ENCODE measurements at regions not wholly inside any gene's neighbourhood (a gene's known extent, or its start where the extent isn't known, plus 50 kb on each side); places are given as distances from the start of the nearest gene placed in this dataset.

- no peak for DNase-seq (ENCODE audit: low read depth)
Observed at GRCh38 chr3:190790185-190790584, 72.3 kb downstream of the GMNC start.

DNA sequence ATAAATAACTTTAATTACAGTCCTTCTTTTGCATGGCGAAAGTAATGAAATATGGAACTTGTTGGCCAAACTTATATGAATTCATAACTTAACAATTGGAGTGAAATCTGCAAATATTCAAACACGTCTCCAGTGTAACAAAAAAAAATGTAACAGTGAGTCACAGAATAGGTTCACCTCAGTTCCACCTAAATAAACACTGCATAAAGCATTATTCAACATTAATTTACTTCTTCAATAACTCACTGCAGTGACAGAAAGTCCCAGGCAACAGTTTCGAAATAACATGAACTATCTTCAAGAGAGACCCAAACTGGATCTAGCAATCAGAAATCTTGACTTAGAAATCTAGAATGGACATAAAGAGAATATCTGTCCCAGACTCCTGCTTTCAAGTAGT is 75.6 kb downstream of the GMNC start:
- no peak for DNase-seq (ENCODE audit: low read depth)

GRCh38 chr3:190785047-190785446 is 77.4 kb downstream of the GMNC start:
- DNase-seq (ENCODE audit: low read depth): no peak

DNA sequence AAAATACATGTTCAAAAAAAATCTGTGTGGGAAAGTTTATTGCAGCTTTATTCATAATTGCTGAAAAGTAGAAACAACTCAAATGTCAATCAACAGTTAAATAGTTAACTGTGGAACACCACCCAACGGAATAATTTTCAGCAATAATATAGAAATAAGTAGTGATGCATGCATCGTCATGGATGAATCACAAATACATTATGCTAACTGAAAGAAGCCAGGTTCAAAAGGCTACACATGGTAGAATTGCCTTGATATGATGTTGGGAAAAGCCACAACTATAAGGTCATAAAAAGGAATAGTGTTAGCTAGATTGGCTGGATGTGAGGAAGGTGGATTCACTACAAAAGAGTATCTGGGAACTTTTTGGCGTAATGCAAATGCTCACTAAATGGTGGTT is 82.0 kb downstream of the GMNC start:
- DNase-seq (ENCODE audit: low read depth): no peak

- no peak for DNase-seq (ENCODE audit: low read depth)
Observed at GRCh38 chr3:190774633-190775032, 87.9 kb downstream of the GMNC start.

DNA sequence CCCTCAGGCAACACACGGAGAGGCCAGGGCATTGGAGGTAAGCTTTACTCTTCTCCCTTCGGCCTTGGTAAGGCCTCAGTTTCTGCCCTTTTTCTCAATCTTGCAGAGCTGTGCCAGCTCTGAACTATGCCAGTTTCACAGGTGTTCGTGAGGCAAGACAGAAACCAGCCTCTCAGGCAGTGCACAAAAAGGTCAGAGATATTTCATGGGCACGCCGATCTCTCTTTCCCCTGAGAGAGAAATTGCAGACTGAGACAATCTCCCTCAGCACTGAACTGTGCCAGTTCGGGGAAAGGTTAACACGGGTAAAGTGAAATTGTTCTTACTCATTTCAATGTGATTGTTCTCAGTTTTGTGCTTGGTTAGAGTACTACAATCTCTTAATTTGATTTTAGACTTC is 88.5 kb downstream of the GMNC start:
- DNase-seq (ENCODE audit: low read depth): no peak

DNA sequence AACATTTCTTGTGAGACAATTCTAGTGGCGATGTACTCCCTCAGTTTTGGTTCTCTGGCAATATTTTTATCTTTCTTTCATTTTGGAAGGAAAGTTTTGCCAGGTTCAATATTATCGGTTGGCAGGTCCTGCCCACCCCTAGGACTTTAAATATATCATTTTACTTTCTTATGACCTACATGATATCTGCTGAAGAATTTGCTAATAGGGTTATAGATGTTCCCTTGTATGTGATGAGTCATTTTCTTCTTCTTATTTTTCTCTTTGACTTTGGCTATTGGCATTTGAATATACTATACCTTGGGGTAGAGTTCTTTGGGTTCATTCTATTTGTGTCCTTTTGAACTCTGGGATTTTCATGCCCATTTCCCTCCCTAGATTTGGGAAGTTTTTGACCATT is 89.7 kb downstream of the GMNC start:
- DNase-seq (ENCODE audit: low read depth): no peak

DNA sequence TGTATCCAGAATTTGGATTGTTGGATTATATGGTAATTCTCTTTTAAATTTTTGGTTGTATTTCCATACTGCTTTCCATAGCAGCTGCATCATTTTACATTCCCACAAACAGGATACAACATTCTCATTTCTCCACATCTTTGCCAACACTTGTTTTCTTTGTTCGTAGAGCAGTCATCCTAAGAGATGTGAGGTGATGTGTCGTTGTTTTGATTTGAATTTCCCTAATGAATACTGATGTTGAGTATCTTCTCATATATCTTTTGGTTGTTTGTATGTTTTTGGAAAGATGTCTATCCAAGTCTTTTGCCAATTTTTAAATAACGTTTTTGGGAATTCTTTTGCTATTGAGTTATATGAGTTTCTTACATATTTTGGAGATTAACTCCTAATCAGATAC is 93.6 kb downstream of the GMNC start:
- no peak for DNase-seq (ENCODE audit: low read depth)

DNA sequence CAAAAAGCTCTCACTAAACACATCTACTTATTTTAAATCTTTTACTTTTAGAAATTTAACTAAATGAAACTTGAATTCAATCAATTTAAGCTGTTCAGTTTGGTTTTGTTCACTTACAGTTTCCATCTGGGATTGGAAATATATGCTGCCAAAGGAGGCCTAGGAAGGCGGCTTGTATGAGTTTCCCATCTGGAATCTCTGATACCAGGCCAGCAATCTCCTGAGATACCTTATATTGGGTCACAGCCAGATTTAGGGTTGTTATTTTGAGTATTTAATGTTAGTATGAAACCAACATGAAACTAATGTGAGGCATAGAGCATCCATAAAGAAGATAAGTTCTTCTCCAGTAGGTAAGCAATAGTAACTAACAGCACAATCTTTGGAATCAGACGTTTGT is 94.6 kb downstream of the GMNC start:
- no peak for DNase-seq (ENCODE audit: low read depth)

DNA sequence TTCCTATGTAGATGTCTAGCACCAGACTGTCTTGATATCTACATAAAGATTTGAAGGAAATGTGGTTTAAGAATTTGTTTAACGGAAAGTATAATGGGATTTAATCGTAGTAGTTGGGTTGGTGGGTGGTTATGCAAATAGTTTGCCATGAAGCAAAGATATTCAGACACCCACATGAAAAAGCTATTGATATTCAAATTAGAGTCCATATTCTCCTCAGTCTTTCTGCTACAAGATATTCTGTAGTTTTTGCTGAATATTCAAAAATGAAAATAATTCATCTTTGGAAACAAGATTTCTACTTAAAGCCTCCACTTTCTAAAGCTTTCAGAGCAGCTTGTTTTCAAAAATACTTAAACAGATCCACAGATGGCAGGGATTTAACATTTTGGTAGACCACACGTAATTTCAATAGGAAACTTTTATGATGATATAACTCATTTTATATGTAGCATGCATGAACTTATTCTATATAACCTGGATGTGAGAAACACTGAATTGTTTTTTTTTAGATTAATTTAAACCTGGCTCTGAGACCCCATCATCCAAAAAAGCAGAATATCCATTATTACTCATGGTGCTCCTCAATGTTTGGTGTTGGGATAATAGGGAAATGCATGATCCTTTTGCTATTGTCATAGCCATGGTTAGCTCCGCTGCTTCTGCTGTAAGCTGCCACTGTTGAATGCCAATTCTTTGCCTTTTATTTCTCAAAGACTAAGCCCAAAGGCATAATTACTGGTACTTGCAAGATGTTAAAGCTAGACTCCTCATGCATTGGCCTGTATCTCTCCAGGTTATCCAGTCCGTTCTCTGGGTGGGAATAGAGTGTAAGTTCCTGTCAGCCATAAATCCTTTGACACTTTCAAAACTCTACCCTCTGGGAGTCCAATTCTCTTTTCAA is 98.0 kb downstream of the GMNC start:
- DNase-seq (ENCODE audit: low read depth): no peak

GRCh38 chr3:190762801-190763200 is 99.7 kb downstream of the GMNC start:
- DNase-seq (ENCODE audit: low read depth): no peak

DNA sequence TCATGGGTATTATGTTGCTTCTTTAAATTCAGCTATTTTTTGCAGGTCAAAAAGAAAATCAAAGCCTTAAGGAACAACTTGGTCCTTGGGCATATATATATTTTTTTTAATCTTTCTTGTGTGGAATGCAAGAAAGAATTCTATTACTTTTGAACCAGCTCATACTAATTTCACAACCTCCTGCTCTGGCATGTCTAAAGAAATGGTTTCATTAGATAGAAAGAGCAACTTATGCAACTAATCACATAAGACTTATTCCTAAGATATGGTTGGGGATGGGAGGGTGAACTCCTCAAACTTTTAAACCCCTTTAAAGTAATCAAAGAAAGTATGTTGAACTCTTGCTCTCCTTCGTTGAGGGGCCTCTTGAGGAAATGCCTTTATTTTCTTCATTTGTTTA is 114.9 kb downstream of the GMNC start:
- DNase-seq (ENCODE audit: low read depth): no peak

GRCh38 chr3:190746986-190747385 is 115.5 kb downstream of the GMNC start:
- DNase-seq (ENCODE audit: low read depth): no peak

DNA sequence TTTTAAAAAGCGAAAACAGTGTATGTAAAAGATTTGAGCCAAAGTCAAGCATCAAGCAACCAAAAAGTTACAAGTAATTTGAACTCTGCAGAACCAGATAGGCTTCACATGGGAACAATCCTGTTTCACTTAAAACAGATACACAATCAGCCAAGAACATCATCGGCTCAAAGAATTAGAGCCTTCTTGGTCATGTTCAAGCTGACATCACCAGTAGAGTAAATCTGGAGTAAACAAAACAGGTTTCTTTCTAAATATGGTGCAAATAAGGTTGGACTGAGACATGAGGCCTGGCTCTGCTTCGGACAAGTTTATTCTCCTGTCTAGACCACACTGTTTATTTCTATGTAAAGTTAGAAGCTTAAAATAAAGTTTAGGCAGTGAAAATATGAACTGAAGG is 116.0 kb downstream of the GMNC start:
- no peak for DNase-seq (ENCODE audit: low read depth)

- DNase-seq (ENCODE audit: low read depth): no peak
Observed at GRCh38 chr3:190741788-190742187, 120.7 kb downstream of the GMNC start.

GRCh38 chr3:190739641-190740185 is 122.8 kb downstream of the GMNC start:
- no peak for DNase-seq (ENCODE audit: low read depth)

GRCh38 chr3:190738636-190739155 is 123.8 kb downstream of the GMNC start:
- no peak for DNase-seq (ENCODE audit: low read depth)

DNA sequence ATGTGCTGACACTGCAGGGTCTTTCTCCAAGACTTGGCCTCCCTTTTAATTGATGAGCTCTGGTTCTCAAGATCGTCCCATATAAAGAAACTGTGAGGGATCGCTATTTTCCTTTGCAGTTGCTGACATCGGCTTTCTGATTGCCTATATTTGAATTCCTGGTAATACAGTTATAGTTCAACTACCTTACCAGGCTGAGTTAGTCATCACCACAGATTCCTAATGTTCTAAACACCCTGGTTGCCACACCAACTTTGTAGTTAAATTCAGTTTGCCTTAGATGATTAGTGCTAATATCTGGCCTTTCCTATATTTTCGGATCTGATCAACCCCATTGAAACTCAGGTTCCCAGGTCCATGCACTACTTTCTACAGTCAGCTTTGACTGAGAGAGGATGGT is 125.0 kb downstream of the GMNC start:
- no peak for DNase-seq (ENCODE audit: low read depth)

DNA sequence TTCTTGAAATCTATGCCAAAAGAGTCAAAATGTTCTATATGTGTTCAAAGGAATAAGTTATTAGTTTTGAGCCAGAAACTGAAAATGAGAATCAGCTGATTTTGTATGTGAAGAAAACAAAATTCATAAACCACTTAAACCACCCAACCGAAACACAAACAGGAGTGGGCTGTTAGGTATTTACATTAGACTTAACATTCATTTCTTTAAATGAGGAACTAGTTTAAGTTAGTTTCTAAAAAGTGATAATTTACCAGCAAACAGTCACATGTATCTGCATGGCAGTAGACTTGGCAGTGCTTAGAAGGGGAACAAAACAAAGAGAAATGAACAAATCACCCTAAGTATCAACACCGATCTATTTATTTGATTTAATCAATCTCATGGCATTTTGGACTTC is 128.0 kb downstream of the GMNC start:
- no peak for DNase-seq (ENCODE audit: low read depth)

- DNase-seq (ENCODE audit: low read depth): no peak
Observed at GRCh38 chr3:190733591-190734146, 128.8 kb downstream of the GMNC start.

DNA sequence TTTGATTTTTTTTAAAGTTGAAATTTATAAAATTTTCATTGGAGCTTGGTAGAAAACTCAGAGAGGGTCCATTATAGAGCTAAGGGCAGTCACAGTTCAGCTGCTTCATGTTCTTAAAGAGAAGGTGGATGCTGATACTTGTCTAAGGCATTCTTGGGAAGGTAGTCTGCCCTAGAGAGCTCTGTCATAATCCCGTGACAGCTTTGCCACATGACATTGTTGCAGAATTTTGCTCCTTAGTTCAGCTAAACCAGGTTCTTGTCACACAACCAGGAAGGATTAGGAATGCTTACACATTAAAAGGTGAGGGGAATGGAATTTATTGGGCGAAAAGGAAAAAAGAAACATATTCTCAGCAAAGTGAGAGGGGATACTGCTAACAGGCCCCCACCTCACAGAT is 130.9 kb downstream of the GMNC start:
- no peak for DNase-seq (ENCODE audit: low read depth)

- DNase-seq (ENCODE audit: low read depth): no peak
Observed at GRCh38 chr3:190728574-190729246, 133.8 kb downstream of the GMNC start.

All from GM04503 (cell line).